NCI-H1105 treated with DMSO at 0.1 percent for 48 hours (cell line): ENCODE measurements at regions not wholly inside any gene's neighbourhood (a gene's known extent, or its start where the extent isn't known, plus 50 kb on each side); places are given as distances from the start of the nearest gene placed in this dataset.

Experiments
- DNase-seq: peaks from one replicate; lab custom pipeline; 2025; lab: John Stamatoyannopoulos, UW

- no peak for DNase-seq
Observed at GRCh38 chr1:218582646-218583045, 237.5 kb downstream of the TGFB2 start.

- DNase-seq, result no peak
Observed at GRCh38 chr1:218584418-218585155, 239.5 kb downstream of the TGFB2 start.

GRCh38 chr1:218585511-218586184 lies 240.5 kb downstream of the TGFB2 start:
- DNase-seq, result no peak

GRCh38 chr1:218587900-218588299 lies 242.8 kb downstream of the TGFB2 start:
- DNase-seq, result no peak

GRCh38 chr1:218588540-218589172 lies 243.5 kb downstream of the TGFB2 start:
- no peak for DNase-seq

GRCh38 chr1:218589487-218589886 lies 244.4 kb downstream of the TGFB2 start:
- no peak for DNase-seq

GRCh38 chr1:218591966-218592365 lies 246.8 kb downstream of the TGFB2 start:
- no peak for DNase-seq

- no peak for DNase-seq
Observed at GRCh38 chr1:218592688-218593087, 247.6 kb downstream of the TGFB2 start.

- no peak for DNase-seq
Observed at GRCh38 chr1:218600968-218601367, 255.8 kb downstream of the TGFB2 start.

- no peak for DNase-seq
Observed at GRCh38 chr1:218604217-218604616, 259.1 kb downstream of the TGFB2 start.

GRCh38 chr1:218611916-218612585 lies 266.9 kb downstream of the TGFB2 start:
- DNase-seq, result no peak

GRCh38 chr1:218613105-218613504 lies 268.0 kb downstream of the TGFB2 start:
- peak; percentile 26 for DNase-seq

- DNase-seq, result no peak
Observed at GRCh38 chr1:218614031-218614430, 268.9 kb downstream of the TGFB2 start.

- no peak for DNase-seq
Observed at GRCh38 chr1:218616681-218617080, 271.5 kb downstream of the TGFB2 start.

- DNase-seq, result no peak
Observed at GRCh38 chr1:218617986-218618385, 272.9 kb downstream of the TGFB2 start.

GRCh38 chr1:218620956-218621355 lies 275.8 kb downstream of the TGFB2 start:
- DNase-seq, result no peak

GRCh38 chr1:218624052-218624451 lies 278.9 kb downstream of the TGFB2 start:
- DNase-seq, result no peak

- DNase-seq, result no peak
Observed at GRCh38 chr1:218625393-218625792, 280.3 kb downstream of the TGFB2 start.

- DNase-seq, result no peak
Observed at GRCh38 chr1:218633238-218633988, 288.3 kb downstream of the TGFB2 start.

GRCh38 chr1:218634212-218634611 lies 289.1 kb downstream of the TGFB2 start:
- no peak for DNase-seq

- no peak for DNase-seq
Observed at GRCh38 chr1:218636548-218636947, 291.4 kb downstream of the TGFB2 start.

- no peak for DNase-seq
Observed at GRCh38 chr1:218640173-218640572, 295.0 kb downstream of the TGFB2 start.
